NT2/D1 (cell line): ENCODE measurements at regions not wholly inside any gene's neighbourhood (a gene's known extent, or its start where the extent isn't known, plus 50 kb on each side); places are given as distances from the start of the nearest gene placed in this dataset.

Experiments
- DNase-seq: peaks from one replicate; pipeline ENCODE4 v3.0.0-alpha.2; 2011; ENCODE audit warnings: low read depth, low spot score
- H3K27me3 ChIP-seq: 2 replicates; pipeline ENCODE4 v1.6.0; 2011; ENCODE audit warnings: mild to moderate bottlenecking; ENCODE audit not compliant: insufficient read length, insufficient read depth
- H3K36me3 ChIP-seq: 2 replicates; pipeline ENCODE4 v1.6.1; 2011; ENCODE audit warnings: mild to moderate bottlenecking, low read length, mixed read lengths; ENCODE audit not compliant: insufficient read depth, insufficient read length
- H3K4me1 ChIP-seq: 2 replicates; pipeline ENCODE4 v1.5.1; 2011; ENCODE audit not compliant: insufficient read depth, insufficient read length
- H3K4me3 ChIP-seq: 2 replicates; pipeline ENCODE4 v1.5.1; 2011; ENCODE audit warnings: low read depth; ENCODE audit not compliant: insufficient read length
- H3K9ac ChIP-seq: 2 replicates; pipeline ENCODE4 v1.6.0; 2011; ENCODE audit warnings: low read depth; ENCODE audit not compliant: insufficient read length
- H3K9me3 ChIP-seq: 2 replicates; pipeline ENCODE4 v1.5.1; 2011; ENCODE audit warnings: mild to moderate bottlenecking, low read length; ENCODE audit not compliant: insufficient read depth
- SUZ12 ChIP-seq: IDR thresholded peaks from 2 replicates; pipeline ENCODE4 v1.6.1; 2011; ENCODE audit not compliant: insufficient read length, insufficient read depth; ENCODE audit errors: extremely low read depth
- YY1 ChIP-seq: IDR thresholded peaks from 2 replicates; pipeline ENCODE4 v1.6.1; 2011; ENCODE audit not compliant: insufficient read length, insufficient read depth
- ZNF274 ChIP-seq: IDR thresholded peaks from 2 replicates; pipeline ENCODE4 v1.6.1; 2011; ENCODE audit warnings: mild to moderate bottlenecking, low read depth, low read length

DNA sequence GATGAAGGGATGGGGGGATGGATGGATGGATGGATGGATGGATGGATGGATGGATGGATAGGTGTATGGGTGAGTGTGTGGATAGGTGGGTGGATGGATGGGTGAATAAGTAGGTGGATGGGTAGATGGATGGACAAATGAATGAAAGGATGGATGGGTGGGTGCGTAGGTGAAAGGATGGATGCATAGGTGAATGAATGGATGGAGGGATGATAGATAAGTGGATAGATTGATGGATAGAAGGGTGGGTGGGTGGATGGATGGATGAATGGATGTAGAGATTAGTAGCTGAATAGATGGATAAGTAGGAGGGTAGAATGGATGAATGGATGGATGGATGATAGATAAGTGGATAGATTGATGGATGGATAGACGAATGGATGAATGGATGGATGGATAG lies 152.7 kb downstream of the MN1 start:
- no peaks in the 10 kb centered on the region for H3K9me3 ChIP-seq
- no peak overlapping the region for H3K9ac ChIP-seq
- peaks cover 23% of the 10 kb centered on the region for H3K27me3 ChIP-seq
- DNase-seq, result no peak
- H3K36me3 ChIP-seq, result no peaks in the 10 kb centered on the region
- no peak for TF ChIP-seq SUZ12
- TF ChIP-seq ZNF274, result no peak
- no peak for TF ChIP-seq YY1
- H3K4me3 ChIP-seq, result no peak overlapping the region
- peaks cover 4% of the 10 kb centered on the region for H3K4me1 ChIP-seq

DNA sequence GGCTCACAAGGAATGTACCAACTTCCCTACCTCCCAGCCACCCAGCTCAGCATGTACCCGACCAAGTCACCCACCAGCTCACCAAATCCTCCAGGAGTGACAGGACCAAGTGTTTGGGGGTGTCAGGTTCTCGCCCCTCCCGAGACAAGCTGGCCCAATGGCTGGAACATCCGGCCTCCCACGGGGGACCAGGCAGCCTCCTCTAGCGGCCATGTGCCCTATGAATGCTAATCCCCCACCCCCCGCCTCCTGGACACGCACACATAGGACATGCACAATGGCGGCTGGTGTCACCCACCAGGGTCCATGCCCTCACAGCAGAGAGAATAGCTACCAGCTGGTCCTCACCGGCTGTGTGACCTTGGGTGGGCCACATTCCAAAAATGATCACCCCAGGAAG lies 151.0 kb downstream of the MN1 start:
- Histone ChIP-seq H3K27me3 (peaks cover 13% of the 10 kb centered on the region), H3K9me3 (no peaks in the 10 kb centered on the region), H3K36me3 (no peaks in the 10 kb centered on the region), H3K4me1 (peaks cover 3% of the 10 kb centered on the region), H3K9ac (no peak overlapping the region), H3K4me3 (no peak overlapping the region)
- TF ChIP-seq YY1 (no peak), ZNF274 (no peak), SUZ12 (no peak)
- no peak for DNase-seq

DNA sequence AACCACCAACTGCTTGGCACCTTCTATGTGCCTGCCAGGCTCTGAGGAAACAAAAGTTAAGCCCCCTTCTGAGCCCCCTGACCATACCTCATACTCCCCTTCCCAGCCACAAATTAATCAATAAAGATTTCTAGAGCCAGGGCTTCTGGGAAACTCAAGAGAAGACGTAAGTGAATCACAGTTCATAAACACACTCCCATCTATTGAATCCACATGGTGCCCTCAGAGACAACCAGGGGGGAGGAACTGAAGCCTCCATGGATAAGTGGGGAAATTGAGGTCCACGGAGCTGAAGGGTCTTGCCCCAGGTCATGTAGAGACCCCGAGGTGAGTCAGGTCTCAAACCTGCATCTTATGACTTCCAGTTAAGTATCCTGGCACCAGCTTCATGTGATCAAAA lies 150.6 kb downstream of the MN1 start:
- H3K27me3 ChIP-seq, result peaks cover 13% of the 10 kb centered on the region
- no peak for DNase-seq
- no peak for TF ChIP-seq YY1
- TF ChIP-seq ZNF274, result no peak
- no peak for TF ChIP-seq SUZ12
- H3K4me3 ChIP-seq, result no peak overlapping the region
- no peaks in the 10 kb centered on the region for H3K36me3 ChIP-seq
- H3K9ac ChIP-seq, result no peak overlapping the region
- peaks cover 3% of the 10 kb centered on the region for H3K4me1 ChIP-seq
- H3K9me3 ChIP-seq, result no peaks in the 10 kb centered on the region

DNA sequence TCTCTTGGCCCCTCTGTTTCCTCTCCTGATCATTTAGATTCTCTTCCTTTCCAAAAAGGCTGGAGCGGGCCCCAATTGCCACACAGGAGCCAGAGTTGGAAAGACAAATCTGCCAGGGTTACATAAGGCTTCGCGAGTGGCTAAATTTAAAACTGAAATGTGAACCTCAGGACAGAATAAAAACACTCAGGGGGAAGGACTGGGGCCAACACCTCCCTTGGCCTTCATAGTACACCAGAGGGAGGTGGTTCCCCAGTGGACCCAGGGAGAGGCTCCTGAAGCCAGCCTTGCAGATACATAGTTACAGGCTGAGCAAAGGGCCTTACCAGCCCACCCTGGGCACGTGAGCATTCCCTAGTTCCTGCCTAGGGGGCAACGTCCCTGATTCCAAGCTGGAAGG lies 150.1 kb downstream of the MN1 start:
- 0 out of 2 replicates have a peak, but pooled peaks cover 1% of the 10 kb centered on the region for H3K9me3 ChIP-seq
- TF ChIP-seq SUZ12 (no peak), ZNF274 (no peak), YY1 (no peak)
- H3K9ac ChIP-seq, result no peak overlapping the region
- peaks cover 13% of the 10 kb centered on the region for H3K27me3 ChIP-seq
- no peak for DNase-seq
- H3K4me3 ChIP-seq, result no peak overlapping the region
- H3K36me3 ChIP-seq, result no peaks in the 10 kb centered on the region
- H3K4me1 ChIP-seq, result peaks cover 3% of the 10 kb centered on the region

DNA sequence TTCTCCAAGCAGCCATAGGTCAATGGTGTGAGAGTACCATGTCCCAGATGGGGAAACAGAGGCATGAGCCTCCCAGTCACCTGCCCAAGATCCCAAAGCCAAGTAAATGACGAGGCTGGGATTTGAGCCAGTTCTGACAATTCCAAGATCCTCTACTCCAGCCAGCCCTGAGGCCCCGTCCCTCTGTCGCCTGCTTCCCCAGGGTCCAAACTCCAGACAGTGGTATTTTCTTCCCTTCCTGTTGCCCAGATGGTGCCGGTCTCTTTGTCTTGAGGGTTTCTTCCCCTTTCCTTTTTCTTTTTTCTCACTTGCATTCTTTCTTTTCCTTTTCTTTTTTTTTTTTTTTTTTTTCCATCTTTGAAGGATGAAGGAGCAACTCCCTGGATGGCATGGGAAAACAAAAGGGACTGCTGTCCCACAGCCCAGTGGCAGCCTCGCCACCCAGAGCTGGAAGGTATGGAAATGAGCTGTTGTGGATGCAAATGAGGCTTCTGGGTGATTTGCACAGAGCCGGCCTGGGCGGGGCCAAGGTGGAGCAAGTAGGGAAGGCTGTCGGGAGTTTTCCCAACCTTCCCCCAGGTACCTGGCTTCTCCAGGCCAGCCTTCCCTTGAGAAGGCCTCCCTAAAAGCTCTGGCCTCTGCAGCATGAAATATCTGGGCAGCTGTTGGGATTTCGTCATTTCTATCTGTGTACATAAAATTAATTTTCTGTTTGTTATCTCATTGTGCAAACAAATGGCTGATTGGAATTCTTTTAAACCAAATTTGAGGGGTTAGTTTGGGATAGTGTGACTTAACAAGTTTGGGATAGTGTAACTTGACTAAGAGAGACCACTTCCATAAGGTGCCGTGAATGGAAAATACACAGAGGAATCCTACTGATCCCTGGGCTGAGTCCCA lies 146.8 kb downstream of the MN1 start:
- no peak overlapping the region for H3K9ac ChIP-seq

DNA sequence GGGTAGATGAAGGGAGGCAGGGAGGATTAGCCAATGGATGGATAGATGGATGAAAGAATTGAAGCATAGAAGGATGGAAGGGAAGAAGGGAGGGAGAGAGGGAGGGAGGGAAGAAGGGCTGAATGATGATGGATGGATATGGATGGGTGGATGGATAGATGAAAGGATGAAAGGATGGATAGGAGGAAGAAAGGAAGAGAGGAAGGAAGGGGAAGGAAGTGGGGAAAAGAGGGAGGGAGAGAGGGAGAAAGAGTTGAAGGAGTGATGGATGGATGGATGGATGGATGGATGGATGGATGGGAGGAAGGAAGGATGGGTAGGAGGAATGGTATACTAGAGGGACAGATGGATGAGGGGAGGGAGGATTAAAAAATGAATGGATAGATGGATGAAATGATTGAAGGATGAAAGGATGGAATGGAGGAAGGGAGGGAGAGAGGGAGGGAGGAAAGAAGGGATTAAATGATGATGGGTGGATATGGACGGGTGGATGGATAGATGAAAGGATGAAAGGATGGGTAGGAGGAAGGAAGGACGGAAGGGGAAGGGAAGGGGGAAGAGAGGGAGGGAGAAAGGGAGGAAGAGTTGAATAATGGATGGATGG lies 145.9 kb downstream of the MN1 start:
- H3K9me3 ChIP-seq, result 0 out of 2 replicates have a peak, but pooled peaks cover 7% of the 10 kb centered on the region
- H3K4me3 ChIP-seq, result no peak overlapping the region
- no peak overlapping the region for H3K9ac ChIP-seq
- no peaks in the 10 kb centered on the region for H3K27me3 ChIP-seq
- H3K36me3 ChIP-seq, result no peaks in the 10 kb centered on the region
- DNase-seq, result no peak
- no peak for TF ChIP-seq SUZ12
- TF ChIP-seq ZNF274, result no peak
- TF ChIP-seq YY1, result no peak
- H3K4me1 ChIP-seq, result peaks cover 3% of the 10 kb centered on the region

More for the DNA sequence above, 146.8 kb downstream of the MN1 start:
- TF ChIP-seq ZNF274 (no peak), SUZ12 (no peak), YY1 (no peak)
- no peak for DNase-seq
- Histone ChIP-seq H3K4me1 (peaks cover 3% of the 10 kb centered on the region), H3K9me3 (0 out of 2 replicates have a peak, but pooled peaks cover 7% of the 10 kb centered on the region), H3K4me3 (no peak overlapping the region), H3K36me3 (no peaks in the 10 kb centered on the region), H3K27me3 (no peaks in the 10 kb centered on the region)

DNA sequence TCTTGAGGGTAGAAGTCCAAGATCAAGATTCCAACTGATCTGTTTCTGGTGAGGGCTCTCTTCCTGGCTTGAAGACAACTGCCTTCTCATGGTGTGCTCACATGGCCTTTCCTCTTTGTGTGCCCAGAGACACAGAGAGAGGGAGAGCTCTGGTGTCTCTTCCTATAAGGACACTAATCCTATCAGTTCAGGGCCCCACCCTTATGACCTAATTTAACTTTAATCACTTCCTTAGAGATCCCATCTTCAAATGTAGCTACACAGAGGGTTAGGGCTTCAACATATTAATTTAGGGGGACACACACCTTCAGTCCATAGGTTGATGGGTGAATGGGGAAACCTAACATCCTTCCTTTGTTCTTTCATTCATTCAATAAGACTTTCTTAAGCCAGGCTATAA lies 144.6 kb downstream of the MN1 start:
- no peak for TF ChIP-seq ZNF274
- no peak for TF ChIP-seq SUZ12
- no peak for TF ChIP-seq YY1
- 0 out of 2 replicates have a peak, but pooled peaks cover 7% of the 10 kb centered on the region for H3K9me3 ChIP-seq
- H3K36me3 ChIP-seq, result no peaks in the 10 kb centered on the region
- H3K4me1 ChIP-seq, result peaks cover 3% of the 10 kb centered on the region
- no peaks in the 10 kb centered on the region for H3K27me3 ChIP-seq
- DNase-seq, result no peak
- H3K9ac ChIP-seq, result no peak overlapping the region
- H3K4me3 ChIP-seq, result no peak overlapping the region
